GM12873 (cell line): ENCODE measurements at regions not wholly inside any gene's neighbourhood (a gene's known extent, or its start where the extent isn't known, plus 50 kb on each side); places are given as distances from the start of the nearest gene placed in this dataset.

ENCODE experiments used
- CTCF ChIP-seq: IDR thresholded peaks from 2 replicates; pipeline ENCODE4 v1.5.1; 2012; ENCODE audit warnings: low read depth, mild to moderate bottlenecking, moderate library complexity, low read length, control low read depth; ENCODE audit not compliant: insufficient read depth; ENCODE audit errors: missing control alignments

- no peak for TF ChIP-seq CTCF
These were observed 111.8 kb downstream of the OAT start for GRCh38 chr10:124306922-124307371.

- TF ChIP-seq CTCF: no peak
These were observed 112.2 kb downstream of the OAT start for GRCh38 chr10:124306520-124306919.

- TF ChIP-seq CTCF: no peak
These were observed 112.7 kb downstream of the OAT start for GRCh38 chr10:124305984-124306383.

- TF ChIP-seq CTCF: no peak
These were observed 113.6 kb downstream of the OAT start for GRCh38 chr10:124305131-124305530.

- TF ChIP-seq CTCF: no peak
These were observed 114.9 kb downstream of the OAT start for GRCh38 chr10:124303662-124304418.

- no peak for TF ChIP-seq CTCF
These were observed 115.7 kb downstream of the OAT start for GRCh38 chr10:124302951-124303505.

GRCh38 chr10:124301736-124302135 is 117.0 kb downstream of the OAT start:
- no peak for TF ChIP-seq CTCF
